ENCODE measurements at regions not wholly inside any gene's neighbourhood (a gene's known extent, or its start where the extent isn't known, plus 50 kb on each side); places are given as distances from the start of the nearest gene placed in this dataset.

- TF ChIP-seq, protein P1, sequence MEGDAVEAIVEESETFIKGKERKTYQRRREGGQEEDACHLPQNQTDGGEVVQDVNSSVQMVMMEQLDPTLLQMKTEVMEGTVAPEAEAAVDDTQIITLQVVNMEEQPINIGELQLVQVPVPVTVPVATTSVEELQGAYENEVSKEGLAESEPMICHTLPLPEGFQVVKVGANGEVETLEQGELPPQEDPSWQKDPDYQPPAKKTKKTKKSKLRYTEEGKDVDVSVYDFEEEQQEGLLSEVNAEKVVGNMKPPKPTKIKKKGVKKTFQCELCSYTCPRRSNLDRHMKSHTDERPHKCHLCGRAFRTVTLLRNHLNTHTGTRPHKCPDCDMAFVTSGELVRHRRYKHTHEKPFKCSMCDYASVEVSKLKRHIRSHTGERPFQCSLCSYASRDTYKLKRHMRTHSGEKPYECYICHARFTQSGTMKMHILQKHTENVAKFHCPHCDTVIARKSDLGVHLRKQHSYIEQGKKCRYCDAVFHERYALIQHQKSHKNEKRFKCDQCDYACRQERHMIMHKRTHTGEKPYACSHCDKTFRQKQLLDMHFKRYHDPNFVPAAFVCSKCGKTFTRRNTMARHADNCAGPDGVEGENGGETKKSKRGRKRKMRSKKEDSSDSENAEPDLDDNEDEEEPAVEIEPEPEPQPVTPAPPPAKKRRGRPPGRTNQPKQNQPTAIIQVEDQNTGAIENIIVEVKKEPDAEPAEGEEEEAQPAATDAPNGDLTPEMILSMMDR (IDR thresholded peaks at IDR 0.05): no peak
- TF ChIP-seq POLR2AphosphoS5 (IDR thresholded peaks at IDR 0.05) (no peak), EP300 (IDR thresholded peaks at IDR 0.05) (no peak)
Measured at GRCh38 chr10:69751214-69751613, 50.5 kb upstream of the COL13A1 start.
